OCI-LY1 (cell line): ENCODE measurements at regions not wholly inside any gene's neighbourhood (a gene's known extent, or its start where the extent isn't known, plus 50 kb on each side); places are given as distances from the start of the nearest gene placed in this dataset.

ENCODE experiments used
- EZH2 ChIP-seq: fragments of 200-600 bp; sonication (generic), shearing (Covaris generic); IDR thresholded peaks from 2 replicates; pipeline ENCODE4 v1.8.0; 2017; ENCODE audit warnings: borderline replicate concordance, mixed run types, mild to moderate bottlenecking, antibody characterized with exemption, low read length, moderate library complexity, mixed read lengths
- TF ChIP-seq, protein P1 (sequence below): fragments of 200-600 bp; sonication (generic), shearing (Covaris generic); IDR thresholded peaks from 2 replicates; pipeline ENCODE4 v1.5.1; 2017; ENCODE audit warnings: mild to moderate bottlenecking, antibody characterized with exemption, low read length, moderate library complexity, mixed read lengths

- TF ChIP-seq, protein P1, sequence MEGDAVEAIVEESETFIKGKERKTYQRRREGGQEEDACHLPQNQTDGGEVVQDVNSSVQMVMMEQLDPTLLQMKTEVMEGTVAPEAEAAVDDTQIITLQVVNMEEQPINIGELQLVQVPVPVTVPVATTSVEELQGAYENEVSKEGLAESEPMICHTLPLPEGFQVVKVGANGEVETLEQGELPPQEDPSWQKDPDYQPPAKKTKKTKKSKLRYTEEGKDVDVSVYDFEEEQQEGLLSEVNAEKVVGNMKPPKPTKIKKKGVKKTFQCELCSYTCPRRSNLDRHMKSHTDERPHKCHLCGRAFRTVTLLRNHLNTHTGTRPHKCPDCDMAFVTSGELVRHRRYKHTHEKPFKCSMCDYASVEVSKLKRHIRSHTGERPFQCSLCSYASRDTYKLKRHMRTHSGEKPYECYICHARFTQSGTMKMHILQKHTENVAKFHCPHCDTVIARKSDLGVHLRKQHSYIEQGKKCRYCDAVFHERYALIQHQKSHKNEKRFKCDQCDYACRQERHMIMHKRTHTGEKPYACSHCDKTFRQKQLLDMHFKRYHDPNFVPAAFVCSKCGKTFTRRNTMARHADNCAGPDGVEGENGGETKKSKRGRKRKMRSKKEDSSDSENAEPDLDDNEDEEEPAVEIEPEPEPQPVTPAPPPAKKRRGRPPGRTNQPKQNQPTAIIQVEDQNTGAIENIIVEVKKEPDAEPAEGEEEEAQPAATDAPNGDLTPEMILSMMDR, result no peak
- TF ChIP-seq EZH2, result no peak
Measured at GRCh38 chr2:42996528-42996927, 204.1 kb upstream of the HAAO start.
